PC-9 (cell line): ENCODE measurements at regions not wholly inside any gene's neighbourhood (a gene's known extent, or its start where the extent isn't known, plus 50 kb on each side); places are given as distances from the start of the nearest gene placed in this dataset.

ENCODE experiments used
- BruUV-seq: library from RNA; stranded (reverse); fragments of 400-500 nt; replicated peaks from 2 replicates; lab custom pipeline; 2021; lab: Mats Ljungman, UMichigan
- CTCF ChIA-PET: fragments of 300-600 bp; sonication (Branson Sonifier 250); formaldehyde crosslinking; loops from one replicate; lab custom pipeline; 2022; ENCODE audit warnings: antibody characterized with exemption; lab: Charles Lee
- POLR2A ChIA-PET: fragments of 300-600 bp; sonication (Branson Sonifier 250); formaldehyde crosslinking; loops from one replicate; lab custom pipeline; 2022; ENCODE audit warnings: antibody characterized with exemption; ENCODE audit not compliant: unreplicated experiment; lab: Charles Lee
- DNase-seq, 2 experiments: peaks; one replicate each; pipeline versions ENCODE4 v3.0.0 to v3.0.0-alpha.2; 2015 to 2022; ENCODE audit warnings: mixed read lengths in 1 of 2
- H2AFZ ChIP-seq: fragments of 200-600 bp; sonication (generic); 2 replicates; pipeline ENCODE4 v1.8.1; 2017; ENCODE audit warnings: antibody characterized with exemption
- H3F3A ChIP-seq: fragments of 200-600 bp; sonication (generic); 2 replicates; pipeline ENCODE4 v1.8.1; 2017; ENCODE audit warnings: antibody characterized with exemption, mild to moderate bottlenecking, low read depth; ENCODE audit not compliant: insufficient read depth
- H3K27ac ChIP-seq: fragments of 200-600 bp; sonication (generic); 2 replicates; pipeline ENCODE4 v1.6.1; 2016; ENCODE audit warnings: mixed run types
- H3K27me3 ChIP-seq: fragments of 200-600 bp; sonication (generic); 2 replicates; pipeline ENCODE4 v1.6.1; 2016; ENCODE audit warnings: low read depth, mixed run types; ENCODE audit not compliant: insufficient read depth
- H3K36me3 ChIP-seq: fragments of 200-600 bp; sonication (generic); 2 replicates; pipeline ENCODE4 v1.6.1; 2016; ENCODE audit warnings: low read depth, mixed run types
- H3K4me1 ChIP-seq: fragments of 200-600 bp; sonication (generic); replicated peaks from 2 replicates; pipeline ENCODE4 v1.6.1; 2016; ENCODE audit warnings: mixed run types; ENCODE audit not compliant: insufficient read depth
- H3K4me2 ChIP-seq: fragments of 200-600 bp; sonication (generic); 2 replicates; pipeline ENCODE4 v1.6.1; 2017; ENCODE audit warnings: mixed run types
- H3K4me3 ChIP-seq: fragments of 200-600 bp; sonication (generic); 2 replicates; pipeline ENCODE4 v1.6.1; 2016; ENCODE audit warnings: mixed run types
- H3K79me2 ChIP-seq: fragments of 200-600 bp; sonication (generic); 2 replicates; pipeline ENCODE4 v1.6.1; 2017; ENCODE audit warnings: low read depth, mixed run types
- H3K9me2 ChIP-seq: fragments of 200-600 bp; sonication (generic); 2 replicates; pipeline ENCODE4 v1.8.1; 2017; ENCODE audit warnings: mild to moderate bottlenecking; ENCODE audit not compliant: insufficient read depth
- H3K9me3 ChIP-seq: fragments of 200-600 bp; sonication (generic); 2 replicates; pipeline ENCODE4 v1.8.1; 2016; ENCODE audit warnings: low read depth; ENCODE audit not compliant: insufficient read depth
- H4K20me1 ChIP-seq: fragments of 200-600 bp; sonication (generic); 2 replicates; pipeline ENCODE4 v1.8.1; 2017; ENCODE audit not compliant: insufficient read depth
- CTCF ChIP-seq: fragments of 200-600 bp; sonication (generic); conservative IDR thresholded peaks from 2 replicates; pipeline ENCODE4 v1.6.1; 2017; ENCODE audit warnings: mixed run types, antibody characterized with exemption, mild to moderate bottlenecking, moderate library complexity
- EZH2 ChIP-seq: fragments of 200-600 bp; sonication (generic); IDR thresholded peaks from 2 replicates; pipeline ENCODE4 v1.8.0; 2017; ENCODE audit warnings: antibody characterized with exemption, low read depth
- intact Hi-C: fragments of 100-400 bp; cut with micrococcal nuclease; formaldehyde crosslinking; loops from one replicate; pipeline ENCODE4 v1.10.0; 2022; ENCODE audit not compliant: unreplicated experiment

GRCh38 chr1:90277270-90277669 is 282.4 kb downstream of the ZNF326 start:
- Histone ChIP-seq H3K27ac (no peak overlapping the region), H3K9me3 (no peaks in the 10 kb centered on the region), H3K79me2 (no peaks in the 10 kb centered on the region), H3K4me1 (no peaks in the 10 kb centered on the region), H3K9me2 (no peaks in the 10 kb centered on the region), H3F3A (no peaks in the 10 kb centered on the region), H3K36me3 (no peaks in the 10 kb centered on the region), H3K27me3 (no peaks in the 10 kb centered on the region), H3K4me2 (no peak overlapping the region), H2AFZ (no peak overlapping the region), H3K4me3 (no peak overlapping the region), H4K20me1 (no peaks in the 10 kb centered on the region)
- intact Hi-C loops, result no loop called here
- no TSS peak for BruUV-seq
- POLR2A ChIA-PET, result no interaction called here
- CTCF ChIA-PET, result no interaction called here
- no peak for DNase-seq
- TF ChIP-seq EZH2 (no peak), CTCF (no peak)

GRCh38 chr1:90274376-90274775 is 279.5 kb downstream of the ZNF326 start:
- CTCF ChIA-PET, result no interaction called here
- Histone ChIP-seq H3K4me3 (no peak overlapping the region), H3K27ac (no peak overlapping the region)

GRCh38 chr1:90273241-90273774 is 278.4 kb downstream of the ZNF326 start:
- H3K4me2 ChIP-seq, result no peak overlapping the region
- intact Hi-C loops, result no loop called here
- CTCF ChIA-PET, result no interaction called here

More at GRCh38 chr1:90274376-90274775, 279.5 kb downstream of the ZNF326 start:
- H2AFZ ChIP-seq, result no peak overlapping the region
- H3K4me2 ChIP-seq, result no peak overlapping the region
- TF ChIP-seq CTCF (no peak), EZH2 (no peak)
- H3F3A ChIP-seq, result no peaks in the 10 kb centered on the region
- H3K36me3 ChIP-seq, result no peaks in the 10 kb centered on the region
- H4K20me1 ChIP-seq, result no peaks in the 10 kb centered on the region
- no peaks in the 10 kb centered on the region for H3K9me2 ChIP-seq
- DNase-seq, result no peak
- no TSS peak for BruUV-seq
- intact Hi-C loops, result no loop called here
- no peaks in the 10 kb centered on the region for H3K79me2 ChIP-seq
- H3K27me3 ChIP-seq, result no peaks in the 10 kb centered on the region
- H3K4me1 ChIP-seq, result no peaks in the 10 kb centered on the region
- no peaks in the 10 kb centered on the region for H3K9me3 ChIP-seq
- POLR2A ChIA-PET, result no interaction called here

More at GRCh38 chr1:90273241-90273774, 278.4 kb downstream of the ZNF326 start:
- no TSS peak for BruUV-seq
- Histone ChIP-seq H3K4me3 (no peak overlapping the region), H3K27ac (no peak overlapping the region), H3K79me2 (no peaks in the 10 kb centered on the region), H4K20me1 (no peaks in the 10 kb centered on the region), H3K27me3 (no peaks in the 10 kb centered on the region), H3K9me3 (no peaks in the 10 kb centered on the region), H3K9me2 (no peaks in the 10 kb centered on the region), H3K4me1 (no peaks in the 10 kb centered on the region), H3F3A (no peaks in the 10 kb centered on the region), H3K36me3 (no peaks in the 10 kb centered on the region), H2AFZ (no peak overlapping the region)
- TF ChIP-seq CTCF (no peak), EZH2 (no peak)
- POLR2A ChIA-PET, result no interaction called here
- DNase-seq, result no peak
